ENCODE measurements at regions not wholly inside any gene's neighbourhood (a gene's known extent, or its start where the extent isn't known, plus 50 kb on each side); places are given as distances from the start of the nearest gene placed in this dataset.

DNA sequence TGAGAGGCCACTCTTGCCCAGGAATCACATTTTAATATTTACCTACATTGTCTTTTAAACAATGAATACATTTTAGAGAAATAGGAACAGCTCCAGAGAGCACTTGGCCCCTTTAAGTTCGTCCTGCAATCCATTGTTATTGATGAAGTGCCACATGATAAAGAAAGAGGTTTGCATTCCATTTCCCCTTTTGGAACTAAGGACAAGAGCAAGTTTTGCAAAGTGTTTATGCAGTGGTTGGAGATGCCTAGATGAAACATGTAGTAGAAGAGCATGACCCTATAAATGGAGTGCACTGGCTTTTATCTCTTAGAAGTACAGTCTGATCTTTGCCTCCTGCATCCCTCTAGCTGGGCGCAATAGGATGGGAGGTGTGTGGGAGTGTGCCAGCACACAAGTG, 118.7 kb upstream of the CNTNAP5 start:
- peaks cover 0 to 2% (median 0%) of the 10 kb centered on the region in 3 donors for H3K4me1 Mint-ChIP-seq
- H3K4me3 Mint-ChIP-seq: no peak overlapping the region
- peaks cover 4 to 17% (median 6%) of the 10 kb centered on the region in 3 donors for H3K9me3 Mint-ChIP-seq
- H3K27ac Mint-ChIP-seq: no peak overlapping the region
- H3K27me3 Mint-ChIP-seq: no peaks in the 10 kb centered on the region
- H3K36me3 Mint-ChIP-seq: peaks cover 1% of the 10 kb centered on the region

DNA sequence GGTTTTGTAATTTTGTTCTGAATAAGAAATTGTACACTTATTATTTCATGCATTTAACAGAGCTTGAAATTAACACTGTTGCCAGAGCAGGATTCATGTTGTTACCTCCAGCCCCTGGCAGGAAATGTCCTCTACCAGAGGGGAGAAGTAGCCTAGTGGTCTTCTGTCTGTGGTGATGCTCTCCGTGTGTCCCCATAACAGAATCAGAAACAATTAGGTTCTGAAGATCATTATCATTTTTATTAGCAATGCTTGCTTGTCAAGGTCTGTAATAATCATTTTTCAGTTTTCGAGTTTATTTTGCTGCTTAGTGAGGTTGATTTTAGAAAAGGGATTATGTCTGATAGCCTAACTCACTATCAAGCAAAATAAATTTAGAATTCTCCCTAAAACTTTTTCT, 116.6 kb upstream of the CNTNAP5 start:
- H3K4me1 Mint-ChIP-seq: peaks cover 0 to 3% (median 0%) of the 10 kb centered on the region in 3 donors
- peaks cover 6 to 12% (median 7%) of the 10 kb centered on the region in 3 donors for H3K9me3 Mint-ChIP-seq
- H3K27ac Mint-ChIP-seq: no peak overlapping the region
- H3K4me3 Mint-ChIP-seq: no peak overlapping the region
- peaks cover 1% of the 10 kb centered on the region for H3K36me3 Mint-ChIP-seq
- no peaks in the 10 kb centered on the region for H3K27me3 Mint-ChIP-seq

GRCh38 chr2:123912171-123912570, 112.9 kb upstream of the CNTNAP5 start:
- Mint-ChIP-seq H3K4me3 (no peak overlapping the region), H3K9me3 (peaks cover 1 to 5% (median 4%) of the 10 kb centered on the region in 3 donors), H3K4me1 (peaks cover 0 to 3% (median 0%) of the 10 kb centered on the region in 3 donors), H3K27ac (no peak overlapping the region), H3K27me3 (no peaks in the 10 kb centered on the region), H3K36me3 (peaks cover 1% of the 10 kb centered on the region)

- H3K27ac Mint-ChIP-seq: no peak overlapping the region
- H3K9me3 Mint-ChIP-seq: peaks cover 2 to 6% (median 5%) of the 10 kb centered on the region in 3 donors
- peak overlapping the region in 1 of 4 donors; percentile 61 for H3K4me3 Mint-ChIP-seq
- no peaks in the 10 kb centered on the region for H3K27me3 Mint-ChIP-seq
- peaks cover 0 to 2% (median 0%) of the 10 kb centered on the region in 3 donors for H3K4me1 Mint-ChIP-seq
- no peaks in the 10 kb centered on the region for H3K36me3 Mint-ChIP-seq
Observed at GRCh38 chr2:123913143-123913735, 111.8 kb upstream of the CNTNAP5 start.

- peaks cover 2 to 8% (median 5%) of the 10 kb centered on the region in 3 donors for H3K9me3 Mint-ChIP-seq
- no peak overlapping the region for H3K4me3 Mint-ChIP-seq
Observed at GRCh38 chr2:123915380-123915779, 109.7 kb upstream of the CNTNAP5 start.

DNA sequence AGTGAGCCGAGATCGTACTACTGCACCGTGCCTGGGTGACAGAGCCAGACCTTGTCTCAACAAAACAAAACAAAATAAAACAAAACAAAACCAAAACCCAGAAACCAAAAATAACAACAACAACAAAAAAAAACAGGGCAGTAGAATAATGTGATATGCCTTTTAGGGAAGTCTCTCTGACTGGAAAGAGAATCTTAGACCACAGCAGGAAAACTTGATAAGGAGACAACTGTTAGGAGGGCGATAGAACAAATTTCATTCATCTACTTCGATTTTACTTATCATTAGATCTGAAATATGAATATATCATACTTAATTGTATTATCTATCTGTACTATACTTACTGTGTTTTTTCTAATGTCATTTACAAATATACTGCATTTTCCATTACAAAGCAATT, 109.0 kb upstream of the CNTNAP5 start:
- Mint-ChIP-seq H3K27ac (no peak overlapping the region), H3K9me3 (peaks cover 2 to 7% (median 7%) of the 10 kb centered on the region in 3 donors), H3K27me3 (no peaks in the 10 kb centered on the region), H3K4me1 (peaks cover 0 to 2% (median 0%) of the 10 kb centered on the region in 3 donors), H3K4me3 (no peak overlapping the region), H3K36me3 (peaks cover 2% of the 10 kb centered on the region)

More at GRCh38 chr2:123915380-123915779, 109.7 kb upstream of the CNTNAP5 start:
- no peaks in the 10 kb centered on the region for H3K36me3 Mint-ChIP-seq
- H3K4me1 Mint-ChIP-seq: peaks cover 0 to 2% (median 0%) of the 10 kb centered on the region in 3 donors
- no peak overlapping the region for H3K27ac Mint-ChIP-seq
- no peaks in the 10 kb centered on the region for H3K27me3 Mint-ChIP-seq

DNA sequence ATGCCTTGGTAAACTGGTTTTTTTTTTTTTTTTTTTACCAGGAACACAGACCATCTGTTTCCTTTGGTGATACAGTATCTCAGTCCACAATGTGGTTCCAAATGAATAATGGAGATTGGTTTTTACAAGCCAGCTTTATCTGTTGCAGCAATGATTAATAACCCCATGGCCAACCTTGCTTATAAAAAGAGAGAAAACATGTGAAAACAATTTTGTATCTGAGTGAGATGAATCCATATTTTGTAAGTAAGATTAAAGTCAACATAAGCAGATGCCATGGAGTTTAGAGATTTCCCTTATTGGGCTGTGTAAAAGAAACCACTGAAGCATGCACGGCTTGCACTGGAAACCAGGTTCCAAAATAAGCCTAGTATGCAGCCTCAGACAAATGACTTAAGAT, 108.6 kb upstream of the CNTNAP5 start:
- Mint-ChIP-seq H3K4me1 (peaks cover 0 to 2% (median 0%) of the 10 kb centered on the region in 3 donors), H3K36me3 (peaks cover 2% of the 10 kb centered on the region), H3K4me3 (no peak overlapping the region), H3K9me3 (peaks cover 2 to 8% (median 4%) of the 10 kb centered on the region in 3 donors), H3K27ac (no peak overlapping the region), H3K27me3 (no peaks in the 10 kb centered on the region)

GRCh38 chr2:123917241-123917640, 107.8 kb upstream of the CNTNAP5 start:
- peaks cover 2% of the 10 kb centered on the region for H3K36me3 Mint-ChIP-seq
- no peaks in the 10 kb centered on the region for H3K27me3 Mint-ChIP-seq
- no peak overlapping the region for H3K27ac Mint-ChIP-seq
- H3K4me3 Mint-ChIP-seq: no peak overlapping the region
- peaks cover 2 to 8% (median 6%) of the 10 kb centered on the region in 3 donors for H3K9me3 Mint-ChIP-seq
- H3K4me1 Mint-ChIP-seq: peaks cover 0 to 3% (median 0%) of the 10 kb centered on the region in 3 donors

- H3K4me1 Mint-ChIP-seq: no peaks in the 10 kb centered on the region
- H3K36me3 Mint-ChIP-seq: no peaks in the 10 kb centered on the region
- peaks cover 5 to 19% (median 5%) of the 10 kb centered on the region in 3 donors for H3K9me3 Mint-ChIP-seq
- no peak overlapping the region for H3K27ac Mint-ChIP-seq
- no peaks in the 10 kb centered on the region for H3K27me3 Mint-ChIP-seq
- H3K4me3 Mint-ChIP-seq: no peak overlapping the region
Observed at GRCh38 chr2:123928358-123928757, 96.7 kb upstream of the CNTNAP5 start.

- Mint-ChIP-seq H3K4me3 (no peak overlapping the region), H3K27ac (no peak overlapping the region)
Observed at GRCh38 chr2:123935405-123935804, 89.7 kb upstream of the CNTNAP5 start.

DNA sequence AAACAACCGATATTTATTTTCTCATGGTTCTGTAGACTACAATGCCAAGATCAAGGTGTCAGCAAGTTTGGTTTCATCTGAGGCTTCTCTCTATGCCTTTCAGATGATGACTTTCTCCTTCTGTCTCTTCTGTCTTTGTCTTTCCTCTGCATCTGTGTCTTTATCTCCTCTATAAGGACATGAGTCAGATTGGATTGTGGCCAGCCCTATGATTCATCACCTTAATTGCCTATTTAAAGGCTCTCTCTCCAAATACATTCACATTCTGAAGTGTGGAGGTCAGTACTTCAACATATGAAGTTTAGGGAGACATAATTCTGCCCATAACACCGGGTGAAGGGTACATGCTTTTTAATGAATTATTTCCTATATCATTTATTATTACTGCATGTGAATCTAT, 71.2 kb upstream of the CNTNAP5 start:
- H3K9me3 Mint-ChIP-seq: peaks cover 0 to 5% (median 3%) of the 10 kb centered on the region in 3 donors
- H3K4me3 Mint-ChIP-seq: no peak overlapping the region
- no peaks in the 10 kb centered on the region for H3K27me3 Mint-ChIP-seq
- no peaks in the 10 kb centered on the region for H3K36me3 Mint-ChIP-seq
- H3K4me1 Mint-ChIP-seq: no peaks in the 10 kb centered on the region
- H3K27ac Mint-ChIP-seq: no peak overlapping the region

More at GRCh38 chr2:123935405-123935804, 89.7 kb upstream of the CNTNAP5 start:
- H3K4me1 Mint-ChIP-seq: no peaks in the 10 kb centered on the region
- no peaks in the 10 kb centered on the region for H3K36me3 Mint-ChIP-seq
- peaks cover 0 to 8% (median 0%) of the 10 kb centered on the region in 3 donors for H3K9me3 Mint-ChIP-seq
- no peaks in the 10 kb centered on the region for H3K27me3 Mint-ChIP-seq

DNA sequence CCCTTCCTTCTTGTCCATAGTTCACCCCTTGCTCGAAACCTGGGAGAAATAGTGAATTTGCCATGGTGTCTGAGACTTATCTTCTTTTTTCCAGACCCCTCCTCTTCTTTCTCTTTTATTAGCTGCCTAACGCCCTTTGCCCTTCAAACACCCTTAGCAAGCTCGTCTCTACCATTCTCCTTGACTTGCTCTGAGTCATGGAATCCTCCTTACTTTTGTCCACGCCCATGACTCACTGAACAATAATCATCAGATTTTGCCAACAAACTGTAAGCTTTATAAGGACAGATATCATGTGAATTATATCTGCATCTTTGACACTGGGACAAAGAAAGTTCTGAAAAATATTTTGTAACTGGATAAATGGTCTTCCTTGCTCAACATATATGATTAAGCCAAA, 67.1 kb upstream of the CNTNAP5 start:
- peaks cover 0 to 3% (median 1%) of the 10 kb centered on the region in 3 donors for H3K9me3 Mint-ChIP-seq
- no peak overlapping the region for H3K27ac Mint-ChIP-seq
- H3K4me3 Mint-ChIP-seq: no peak overlapping the region
- no peaks in the 10 kb centered on the region for H3K36me3 Mint-ChIP-seq
- H3K27me3 Mint-ChIP-seq: no peaks in the 10 kb centered on the region
- no peaks in the 10 kb centered on the region for H3K4me1 Mint-ChIP-seq

GRCh38 chr2:123961576-123961975, 63.5 kb upstream of the CNTNAP5 start:
- no peaks in the 10 kb centered on the region for H3K4me1 Mint-ChIP-seq
- no peaks in the 10 kb centered on the region for H3K36me3 Mint-ChIP-seq
- H3K27ac Mint-ChIP-seq: no peak overlapping the region
- peaks cover 5 to 10% (median 6%) of the 10 kb centered on the region in 3 donors for H3K9me3 Mint-ChIP-seq
- no peaks in the 10 kb centered on the region for H3K27me3 Mint-ChIP-seq
- H3K4me3 Mint-ChIP-seq: no peak overlapping the region

GRCh38 chr2:123971564-123972318, 53.3 kb upstream of the CNTNAP5 start:
- H3K4me3 Mint-ChIP-seq: no peak overlapping the region
- no peak overlapping the region for H3K27ac Mint-ChIP-seq
- no peaks in the 10 kb centered on the region for H3K27me3 Mint-ChIP-seq
- H3K4me1 Mint-ChIP-seq: peaks cover 0 to 3% (median 2%) of the 10 kb centered on the region in 3 donors
- H3K9me3 Mint-ChIP-seq: peaks cover 2 to 13% (median 4%) of the 10 kb centered on the region in 3 donors
- H3K36me3 Mint-ChIP-seq: no peaks in the 10 kb centered on the region
